Muscle layer of colon (tissue), 2 donors: ENCODE measurements at regions not wholly inside any gene's neighbourhood (a gene's known extent, or its start where the extent isn't known, plus 50 kb on each side); places are given as distances from the start of the nearest gene placed in this dataset.

Experiments used
- H3K27ac ChIP-seq: one replicate; pipeline ENCODE4 v1.7.0; 2013; ENCODE audit warnings: low read depth, mild to moderate bottlenecking, low read length, moderate library complexity
- H3K27me3 ChIP-seq, 2 donors: one replicate each; pipeline ENCODE4 v1.7.0; 2013; ENCODE audit warnings: low read length in 2 of 2, mild to moderate bottlenecking in 2 of 2; ENCODE audit not compliant: insufficient read depth in 2 of 2, control insufficient read depth in 1 of 2
- H3K36me3 ChIP-seq: one replicate; pipeline ENCODE4 v1.7.0; 2013; ENCODE audit warnings: mild to moderate bottlenecking, low read length; ENCODE audit not compliant: insufficient read depth
- H3K4me1 ChIP-seq: one replicate; pipeline ENCODE4 v1.7.0; 2013; ENCODE audit warnings: mild to moderate bottlenecking, low read length; ENCODE audit not compliant: insufficient read depth
- H3K4me3 ChIP-seq, 2 donors: one replicate each; pipeline ENCODE4 v1.7.0; 2013; ENCODE audit warnings: low read length in 2 of 2, low read depth in 1 of 2, mild to moderate bottlenecking in 1 of 2, moderate library complexity in 1 of 2
- H3K9ac ChIP-seq: one replicate; pipeline ENCODE4 v1.7.0; 2013; ENCODE audit warnings: low read length
- H3K9me3 ChIP-seq: one replicate; pipeline ENCODE4 v1.7.0; 2013; ENCODE audit warnings: mild to moderate bottlenecking, low read length
- donor health status: abdominal sarcoma.
- donor health status: Adenocarcinoma of cecum.

GRCh38 chr17:52237151-52237550 is 78.6 kb upstream of the CA10 start:
- Histone ChIP-seq H3K9me3 (no peaks in the 10 kb centered on the region), H3K9ac (no peak overlapping the region), H3K27ac (no peak overlapping the region), H3K36me3 (no peaks in the 10 kb centered on the region), H3K27me3 (no peaks in the 10 kb centered on the region), H3K4me1 (no peaks in the 10 kb centered on the region), H3K4me3 (no peak overlapping the region)

GRCh38 chr17:52235516-52235915 is 77.0 kb upstream of the CA10 start:
- no peak overlapping the region for H3K27ac ChIP-seq
- no peaks in the 10 kb centered on the region for H3K36me3 ChIP-seq
- no peaks in the 10 kb centered on the region for H3K9me3 ChIP-seq
- no peak overlapping the region for H3K4me3 ChIP-seq
- no peaks in the 10 kb centered on the region for H3K27me3 ChIP-seq
- H3K4me1 ChIP-seq, result no peaks in the 10 kb centered on the region
- no peak overlapping the region for H3K9ac ChIP-seq

- Histone ChIP-seq H3K4me1 (no peaks in the 10 kb centered on the region), H3K9ac (no peak overlapping the region), H3K4me3 (no peak overlapping the region), H3K27me3 (no peaks in the 10 kb centered on the region), H3K27ac (no peak overlapping the region), H3K36me3 (no peaks in the 10 kb centered on the region), H3K9me3 (no peaks in the 10 kb centered on the region)
These were observed 75.1 kb upstream of the CA10 start for GRCh38 chr17:52233632-52234031.

- Histone ChIP-seq H3K36me3 (no peaks in the 10 kb centered on the region), H3K27me3 (no peaks in the 10 kb centered on the region), H3K27ac (no peak overlapping the region), H3K4me1 (no peaks in the 10 kb centered on the region), H3K9me3 (no peaks in the 10 kb centered on the region), H3K9ac (no peak overlapping the region), H3K4me3 (no peak overlapping the region)
These were observed 74.7 kb upstream of the CA10 start for GRCh38 chr17:52233176-52233575.

GRCh38 chr17:52228823-52229222 is 70.3 kb upstream of the CA10 start:
- Histone ChIP-seq H3K9me3 (no peaks in the 10 kb centered on the region), H3K4me1 (no peaks in the 10 kb centered on the region), H3K27ac (no peak overlapping the region), H3K4me3 (no peak overlapping the region), H3K27me3 (no peaks in the 10 kb centered on the region), H3K9ac (no peak overlapping the region), H3K36me3 (no peaks in the 10 kb centered on the region)

- no peaks in the 10 kb centered on the region for H3K36me3 ChIP-seq
- H3K4me3 ChIP-seq, result no peak overlapping the region
- H3K27ac ChIP-seq, result no peak overlapping the region
- no peak overlapping the region for H3K9ac ChIP-seq
- no peaks in the 10 kb centered on the region for H3K9me3 ChIP-seq
- H3K4me1 ChIP-seq, result no peaks in the 10 kb centered on the region
- H3K27me3 ChIP-seq, result no peaks in the 10 kb centered on the region
These were observed 69.4 kb upstream of the CA10 start for GRCh38 chr17:52227926-52228325.

GRCh38 chr17:52213451-52213850 is 54.9 kb upstream of the CA10 start:
- Histone ChIP-seq H3K9me3 (no peaks in the 10 kb centered on the region), H3K27me3 (no peaks in the 10 kb centered on the region)

GRCh38 chr17:52212851-52213250 is 54.3 kb upstream of the CA10 start:
- Histone ChIP-seq H3K4me1 (no peaks in the 10 kb centered on the region), H3K36me3 (no peaks in the 10 kb centered on the region), H3K27ac (no peak overlapping the region), H3K27me3 (no peaks in the 10 kb centered on the region), H3K9me3 (no peaks in the 10 kb centered on the region), H3K4me3 (no peak overlapping the region), H3K9ac (no peak overlapping the region)

More at GRCh38 chr17:52213451-52213850, 54.9 kb upstream of the CA10 start:
- H3K27ac ChIP-seq, result no peak overlapping the region
- H3K36me3 ChIP-seq, result no peaks in the 10 kb centered on the region
- no peak overlapping the region for H3K9ac ChIP-seq
- no peaks in the 10 kb centered on the region for H3K4me1 ChIP-seq
- H3K4me3 ChIP-seq, result no peak overlapping the region

GRCh38 chr17:52209507-52209906 is 51.0 kb upstream of the CA10 start:
- H3K4me1 ChIP-seq, result no peaks in the 10 kb centered on the region
- no peaks in the 10 kb centered on the region for H3K9me3 ChIP-seq
- H3K4me3 ChIP-seq, result no peak overlapping the region
- no peak overlapping the region for H3K9ac ChIP-seq
- H3K27ac ChIP-seq, result no peak overlapping the region
- no peaks in the 10 kb centered on the region for H3K36me3 ChIP-seq
- H3K27me3 ChIP-seq, result no peaks in the 10 kb centered on the region
